OCI-M2 (cell line): ENCODE measurements at regions not wholly inside any gene's neighbourhood (a gene's known extent, or its start where the extent isn't known, plus 50 kb on each side); places are given as distances from the start of the nearest gene placed in this dataset.
"Not testable (repeated sequence)": the region's sequence is repeated elsewhere in the genome, so short reads cannot be mapped to it uniquely, and the experiment has no call there.

ENCODE experiments used
- DNase-seq: peaks from one replicate; lab custom pipeline; 2025; ENCODE audit not compliant: unreplicated experiment; lab: John Stamatoyannopoulos, UW

DNA sequence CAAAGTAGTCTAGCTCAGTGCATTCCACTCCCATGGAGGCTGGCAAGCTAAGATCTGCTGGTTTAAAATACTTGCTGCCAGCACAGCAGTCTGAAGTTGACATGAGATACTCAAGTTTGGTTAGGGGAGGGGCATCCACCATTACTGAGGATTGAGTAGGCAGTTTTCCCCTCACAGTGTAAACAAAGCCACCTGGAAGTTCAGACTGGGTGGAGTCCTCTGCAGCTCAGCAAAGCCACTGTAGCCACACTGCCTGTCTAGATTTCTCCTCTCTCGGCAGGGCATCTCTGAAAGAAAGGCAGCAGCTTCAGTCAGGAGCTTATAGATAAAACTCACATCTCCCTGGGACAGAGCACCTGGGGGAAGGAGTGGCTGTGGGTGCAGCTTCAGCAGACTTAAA lies 377.4 kb upstream of the PRR20A start:
- not testable (repeated sequence) for DNase-seq

DNA sequence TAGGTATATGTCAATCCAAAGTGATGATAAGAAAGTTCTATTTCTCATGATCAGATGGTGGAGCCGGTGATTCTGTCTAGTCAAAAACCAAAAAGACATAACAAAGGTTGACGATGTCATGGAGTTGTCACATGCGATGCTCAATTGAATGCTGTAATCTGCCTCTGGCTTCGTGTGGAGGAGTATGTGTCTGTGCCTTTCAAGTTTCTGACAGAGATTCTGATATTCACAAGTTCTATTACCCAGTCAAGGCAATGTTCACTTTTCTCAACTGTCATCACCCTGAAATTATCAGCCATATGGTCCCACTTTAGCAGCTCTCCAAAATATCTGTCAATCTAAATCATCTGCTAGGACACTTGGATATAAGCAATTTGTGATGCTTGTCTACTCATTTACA lies 367.6 kb upstream of the PRR20A start:
- DNase-seq = no peak

DNA sequence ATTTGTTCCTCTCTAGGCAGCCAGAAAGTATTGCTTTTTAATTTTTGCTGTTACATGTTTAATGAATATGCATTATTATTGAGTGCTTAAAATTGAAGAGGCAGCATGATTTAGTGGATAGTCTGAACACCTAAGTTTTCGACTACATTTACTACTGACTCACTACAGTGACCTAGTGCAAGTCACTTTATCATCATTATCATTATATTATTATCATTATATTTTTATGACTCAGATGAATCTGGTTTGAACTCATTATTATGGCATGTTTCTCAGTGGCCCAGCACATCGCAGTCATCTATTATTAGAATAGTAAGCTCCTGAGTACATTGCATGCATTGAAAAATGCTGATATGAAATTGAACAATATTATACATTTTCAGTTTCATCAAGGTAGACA lies 351.2 kb upstream of the PRR20A start:
- DNase-seq = no peak

DNA sequence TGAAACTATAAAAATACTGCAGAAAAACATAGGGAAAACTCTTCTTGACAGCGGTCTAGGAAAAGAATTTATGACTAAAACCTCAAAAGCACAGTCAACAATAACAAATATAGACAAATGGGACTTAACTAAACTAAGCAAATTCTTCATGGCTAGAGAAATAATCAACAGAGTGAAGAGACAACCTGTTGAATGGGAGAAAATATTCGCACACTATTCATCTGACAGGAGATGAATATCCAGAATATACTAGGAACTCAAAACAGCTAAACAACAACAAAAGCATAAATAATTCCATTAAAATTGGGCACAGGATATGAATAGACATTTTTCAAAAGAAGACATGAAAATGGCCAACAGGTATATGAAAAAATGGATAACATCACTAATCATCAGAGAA lies 303.6 kb upstream of the PRR20A start:
- no peak for DNase-seq

GRCh38 chr13:56850852-56851251 lies 289.9 kb upstream of the PRR20A start:
- no peak for DNase-seq

DNA sequence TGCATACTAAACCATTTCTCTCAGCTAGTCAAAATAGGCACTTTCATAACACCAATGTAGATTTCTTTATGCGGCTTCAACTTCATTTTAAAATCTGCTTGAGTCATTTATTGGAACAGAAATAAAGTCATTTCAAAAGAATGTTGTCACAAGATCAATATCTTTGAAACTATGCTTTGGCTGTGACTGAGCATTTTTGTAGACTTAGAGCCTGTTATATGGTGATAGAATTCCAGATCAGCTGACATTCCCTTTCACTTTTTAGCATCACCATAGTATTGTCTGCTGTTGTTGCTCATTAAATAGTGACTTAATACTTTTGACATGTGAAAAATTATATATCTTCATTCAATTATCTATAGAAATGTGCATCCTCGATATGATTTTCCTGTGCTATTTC lies 279.2 kb upstream of the PRR20A start:
- no peak for DNase-seq

- no peak for DNase-seq
These were observed 276.3 kb upstream of the PRR20A start for GRCh38 chr13:56864451-56864850.

- no peak for DNase-seq
These were observed 275.3 kb upstream of the PRR20A start for GRCh38 chr13:56865416-56865815.

DNA sequence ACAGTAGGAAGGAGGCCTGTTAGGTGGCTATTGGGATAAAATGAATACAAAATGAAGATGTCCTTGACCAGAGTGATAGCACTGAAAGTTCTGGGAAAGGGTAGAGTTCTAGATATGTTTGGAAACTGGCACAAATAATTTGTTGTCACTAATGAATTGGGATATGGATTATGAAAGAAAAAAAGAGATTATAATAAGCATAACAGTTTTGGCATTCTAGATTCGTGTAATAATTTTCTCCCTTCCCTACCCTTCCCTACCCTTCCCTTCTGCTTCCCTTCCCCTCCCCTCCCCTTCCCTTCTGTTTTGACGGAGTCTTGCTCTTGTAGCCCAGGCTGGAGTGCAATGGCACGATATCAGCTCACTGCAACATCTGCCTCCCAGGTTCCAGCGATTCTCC lies 271.0 kb upstream of the PRR20A start:
- no peak for DNase-seq

DNA sequence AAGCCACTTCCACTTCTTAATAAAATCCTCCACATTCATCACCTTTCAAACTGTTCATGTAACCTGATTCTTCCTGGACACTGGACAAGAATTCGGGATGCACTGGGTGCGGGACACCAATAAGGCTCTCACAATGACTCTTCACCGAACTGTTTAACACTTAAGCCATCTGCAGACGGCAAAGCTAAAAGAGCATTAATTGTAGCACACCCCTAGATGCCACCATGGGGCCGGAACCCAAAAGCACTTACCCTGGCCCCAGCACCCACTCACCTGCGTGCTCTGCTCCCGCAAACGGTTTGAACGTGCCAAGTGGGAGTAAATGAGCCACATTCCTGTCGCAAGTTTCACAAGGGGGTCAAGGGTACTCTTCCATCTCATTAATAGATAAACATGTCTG lies 254.3 kb upstream of the PRR20A start:
- DNase-seq = no peak

- DNase-seq = no peak
These were observed 252.3 kb upstream of the PRR20A start for GRCh38 chr13:56888455-56888854.

GRCh38 chr13:56893843-56894242 lies 246.9 kb upstream of the PRR20A start:
- DNase-seq = no peak

DNA sequence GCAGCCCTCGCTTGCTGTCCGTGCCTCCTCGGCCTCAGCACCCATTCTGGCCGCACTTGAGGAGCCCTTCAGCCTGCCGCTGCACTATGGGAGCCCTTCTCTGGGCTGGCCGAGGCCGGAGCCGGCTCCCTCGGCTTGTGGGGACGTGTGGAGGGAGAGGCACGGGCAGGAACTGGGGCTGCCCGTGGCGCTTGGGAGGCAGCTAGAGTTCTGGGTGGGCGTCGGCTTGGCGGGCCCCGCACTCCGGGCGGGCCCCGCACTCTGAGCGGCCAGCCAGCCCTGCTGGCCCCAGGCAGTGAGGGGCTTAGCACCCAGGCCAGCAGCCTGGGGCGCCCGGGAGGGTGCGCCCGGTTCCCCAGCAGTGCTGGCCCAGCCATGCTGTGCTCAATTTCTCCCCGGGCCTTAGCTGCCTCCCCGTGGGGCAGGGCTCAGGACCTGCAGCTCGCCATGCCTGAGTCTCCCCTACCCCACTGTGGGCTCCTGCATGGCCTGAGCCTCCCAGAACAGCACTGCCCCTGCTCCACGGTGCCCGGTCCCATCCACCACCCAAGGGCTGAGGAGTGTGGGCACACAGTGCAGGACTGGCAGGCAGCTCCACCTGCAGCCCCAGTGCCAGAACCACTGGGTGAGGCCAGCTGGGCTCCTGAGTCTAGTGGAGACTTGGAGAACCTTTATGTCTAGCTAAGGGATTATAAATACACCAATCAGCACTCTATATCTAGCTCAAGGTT lies 240.0 kb upstream of the PRR20A start:
- no peak for DNase-seq

DNA sequence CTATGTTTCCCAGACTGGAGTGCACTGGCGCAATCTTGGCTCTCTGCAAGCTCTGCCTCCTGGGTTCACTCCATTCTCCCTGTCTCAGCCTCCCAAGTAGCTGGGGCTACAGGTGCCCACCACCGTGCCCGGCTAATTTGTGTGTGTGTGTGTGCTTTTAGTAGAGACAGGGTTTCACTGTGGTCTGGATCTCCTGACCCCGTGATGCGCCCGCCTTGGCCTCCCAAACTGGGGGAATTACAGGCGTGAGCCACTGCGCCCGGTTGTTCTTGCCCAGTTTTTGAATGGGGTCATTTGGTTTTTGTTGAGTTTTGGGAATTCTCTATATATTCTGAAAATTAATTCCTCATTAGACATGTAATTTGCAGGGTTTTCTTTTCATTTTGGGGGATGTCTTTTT lies 238.4 kb upstream of the PRR20A start:
- DNase-seq = no peak

DNA sequence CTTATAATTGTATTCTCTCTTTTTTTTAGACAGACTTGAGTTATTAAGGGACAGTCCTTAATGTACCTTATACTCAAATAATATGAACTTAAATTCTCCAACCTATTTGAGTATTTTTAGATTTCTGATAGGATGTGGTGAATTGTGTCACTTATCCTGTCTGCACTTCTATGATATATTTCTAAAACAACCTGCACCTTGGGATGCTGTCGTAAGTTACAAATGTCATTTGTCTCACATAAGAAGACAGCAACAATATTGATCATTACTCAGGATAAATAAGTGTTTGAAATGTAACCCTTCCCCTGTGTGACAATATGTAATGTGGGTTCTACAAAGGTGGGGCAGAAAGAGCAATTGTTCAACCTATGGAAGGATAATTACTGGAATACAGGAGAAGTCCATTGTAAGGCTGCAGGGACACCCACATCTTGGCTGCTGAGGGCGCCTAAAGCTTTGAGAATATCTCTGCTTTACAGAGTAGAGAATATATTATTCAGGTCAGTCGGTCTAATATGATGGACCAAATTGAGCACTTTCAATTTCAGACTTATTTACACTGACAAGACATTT lies 236.9 kb upstream of the PRR20A start:
- no peak for DNase-seq

DNA sequence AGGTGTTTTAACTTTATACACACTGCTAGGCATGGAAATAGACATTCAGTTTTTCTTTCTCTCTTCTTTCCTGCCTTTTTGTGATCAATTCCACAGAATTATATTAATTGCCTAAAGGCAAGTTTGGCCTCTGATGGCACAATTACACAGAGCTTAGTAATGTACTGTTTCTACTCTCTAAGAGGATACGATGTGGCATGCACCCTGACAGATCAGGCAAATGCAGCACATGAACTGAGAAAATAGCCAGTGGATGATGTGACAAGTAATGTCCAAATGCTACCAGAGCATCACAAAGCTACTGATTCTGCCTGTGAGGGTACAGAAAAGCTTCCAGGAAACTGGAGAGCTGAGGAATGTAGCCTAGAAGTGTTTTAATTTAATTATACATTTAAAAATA lies 233.8 kb upstream of the PRR20A start:
- DNase-seq = no peak

DNA sequence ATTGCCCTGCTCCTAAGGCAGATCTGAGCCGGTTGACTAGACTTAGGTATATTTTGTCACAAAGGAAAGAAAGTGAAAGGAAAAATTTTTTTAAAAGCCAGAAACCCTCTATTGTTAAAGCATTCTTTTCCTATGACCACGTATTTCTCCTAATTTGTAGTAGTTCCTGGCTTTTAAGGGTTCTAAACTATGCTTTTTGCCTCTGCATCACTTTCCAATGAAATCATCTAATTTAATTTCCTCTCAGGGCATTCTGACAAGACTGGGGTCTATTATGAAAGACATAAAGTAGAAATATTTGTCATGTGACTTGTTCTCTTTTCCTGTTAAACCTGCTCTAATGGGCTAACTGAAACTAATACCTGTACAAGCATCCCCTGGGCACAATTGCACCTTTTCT lies 233.0 kb upstream of the PRR20A start:
- DNase-seq = no peak

- no peak for DNase-seq
These were observed 230.7 kb upstream of the PRR20A start for GRCh38 chr13:56909896-56910600.

- no peak for DNase-seq
These were observed 222.8 kb upstream of the PRR20A start for GRCh38 chr13:56917966-56918365.

DNA sequence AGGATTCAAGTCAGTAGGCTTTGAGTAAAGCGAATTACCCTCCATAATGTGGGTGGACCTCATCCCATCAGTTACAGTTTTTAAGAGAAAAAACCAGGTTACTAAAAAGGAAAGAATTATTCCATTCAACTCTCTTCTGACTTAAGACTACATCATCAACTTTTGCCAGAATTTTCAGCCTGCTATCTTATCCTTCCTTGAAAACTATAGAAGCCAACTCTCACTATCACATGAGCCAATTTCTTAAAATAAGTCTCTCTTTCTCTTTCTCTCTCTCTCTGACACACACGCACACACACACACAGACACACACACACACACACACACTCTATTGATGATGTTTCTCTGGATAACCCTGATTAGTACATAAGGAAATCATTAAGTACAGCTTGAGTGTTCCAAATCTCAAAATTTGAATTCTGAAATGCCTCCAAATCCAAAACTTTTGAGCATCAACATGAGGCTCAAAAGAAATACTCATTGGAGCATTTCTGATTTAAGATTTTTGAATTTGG lies 217.0 kb upstream of the PRR20A start:
- no peak for DNase-seq

- no peak for DNase-seq
These were observed 216.3 kb upstream of the PRR20A start for GRCh38 chr13:56924401-56924800.

DNA sequence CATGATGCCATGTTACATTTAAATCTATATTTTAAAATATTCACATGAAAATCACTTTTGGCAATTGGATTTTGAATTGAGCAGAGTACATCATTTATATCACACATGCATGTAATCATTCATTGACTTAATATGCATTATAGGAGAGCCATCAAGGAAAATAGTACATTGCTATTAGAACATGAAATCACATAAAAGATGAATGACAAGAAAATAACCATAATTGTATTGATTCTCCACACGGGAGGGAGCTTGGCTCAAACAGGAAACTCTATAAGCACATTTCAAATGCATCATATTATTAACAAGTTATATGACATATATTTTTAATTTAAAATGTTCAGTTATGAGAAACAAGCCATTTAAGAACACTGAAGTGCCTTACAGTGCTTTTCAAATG lies 208.6 kb upstream of the PRR20A start:
- no peak for DNase-seq
